ENCODE measurements at regions not wholly inside any gene's neighbourhood (a gene's known extent, or its start where the extent isn't known, plus 50 kb on each side); places are given as distances from the start of the nearest gene placed in this dataset.

- ATAC-seq: no peak
Measured at GRCh38 chr17:79217473-79218135, 143.0 kb downstream of the ENGASE start.

GRCh38 chr17:79216826-79217225 lies 142.2 kb downstream of the ENGASE start:
- DNase-seq: no peak
- no peak for ATAC-seq

More at GRCh38 chr17:79217473-79218135, 143.0 kb downstream of the ENGASE start:
- no peak for DNase-seq

GRCh38 chr17:79216391-79216790 lies 141.8 kb downstream of the ENGASE start:
- ATAC-seq (no peak), DNase-seq (no peak)

DNA sequence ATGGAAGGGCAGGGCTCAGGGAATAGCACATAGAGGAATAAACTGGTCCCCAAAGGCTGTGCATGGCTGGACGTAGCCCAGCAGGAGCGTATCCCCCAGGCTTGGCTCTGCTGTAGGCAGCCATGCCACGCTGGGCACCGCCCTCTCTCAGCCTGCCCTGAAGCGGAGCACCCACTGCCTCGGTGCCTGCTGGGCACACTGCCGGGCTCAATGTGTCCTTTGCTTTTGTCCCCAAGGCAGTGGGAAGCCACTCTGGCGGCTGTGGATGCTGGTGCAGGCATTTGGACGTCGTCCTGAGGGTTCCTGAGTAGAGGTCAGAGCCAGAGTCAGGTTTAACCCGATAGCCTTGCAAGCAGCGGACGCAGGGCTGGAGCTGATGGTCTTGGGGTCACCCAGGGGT lies 141.0 kb downstream of the ENGASE start:
- no peak for DNase-seq
- no peak for ATAC-seq

DNA sequence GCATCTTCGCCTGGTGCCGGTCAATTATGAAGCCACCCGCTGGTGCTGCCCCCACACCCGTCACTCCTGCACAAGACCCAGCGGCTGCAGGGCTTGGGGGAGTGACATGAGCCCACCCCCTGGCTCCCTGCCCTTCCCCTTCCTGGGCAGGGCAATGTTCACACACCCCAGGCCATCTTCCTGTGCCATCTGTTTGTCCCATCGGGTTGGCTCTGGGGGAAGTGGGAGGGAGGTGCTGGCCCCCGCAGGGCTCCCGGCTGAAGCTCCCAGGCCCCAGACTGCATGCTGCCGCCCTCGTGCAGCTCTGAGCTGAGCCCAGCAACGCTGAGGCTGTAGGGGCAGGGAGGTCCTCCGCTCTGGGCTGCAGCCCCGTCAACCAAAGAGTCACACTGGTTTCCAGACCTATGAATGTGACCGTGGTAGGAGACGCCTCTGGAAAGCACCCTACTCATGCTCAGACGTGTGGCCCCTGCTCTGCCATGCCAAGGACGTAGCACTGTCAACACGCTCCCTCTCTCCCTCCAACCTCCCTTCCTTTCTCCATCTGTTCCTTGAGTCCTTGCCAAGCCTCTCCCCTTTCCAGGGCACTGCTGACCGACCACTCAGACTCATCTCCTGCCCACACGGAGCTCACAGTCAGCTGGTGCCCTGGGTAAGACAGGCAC lies 140.4 kb downstream of the ENGASE start:
- ATAC-seq (no peak), DNase-seq (no peak)

GRCh38 chr17:79214459-79214858 lies 139.8 kb downstream of the ENGASE start:
- ATAC-seq: no peak
- no peak for DNase-seq

- DNase-seq (no peak), ATAC-seq (no peak)
Measured at GRCh38 chr17:79213305-79213704, 138.7 kb downstream of the ENGASE start.

DNA sequence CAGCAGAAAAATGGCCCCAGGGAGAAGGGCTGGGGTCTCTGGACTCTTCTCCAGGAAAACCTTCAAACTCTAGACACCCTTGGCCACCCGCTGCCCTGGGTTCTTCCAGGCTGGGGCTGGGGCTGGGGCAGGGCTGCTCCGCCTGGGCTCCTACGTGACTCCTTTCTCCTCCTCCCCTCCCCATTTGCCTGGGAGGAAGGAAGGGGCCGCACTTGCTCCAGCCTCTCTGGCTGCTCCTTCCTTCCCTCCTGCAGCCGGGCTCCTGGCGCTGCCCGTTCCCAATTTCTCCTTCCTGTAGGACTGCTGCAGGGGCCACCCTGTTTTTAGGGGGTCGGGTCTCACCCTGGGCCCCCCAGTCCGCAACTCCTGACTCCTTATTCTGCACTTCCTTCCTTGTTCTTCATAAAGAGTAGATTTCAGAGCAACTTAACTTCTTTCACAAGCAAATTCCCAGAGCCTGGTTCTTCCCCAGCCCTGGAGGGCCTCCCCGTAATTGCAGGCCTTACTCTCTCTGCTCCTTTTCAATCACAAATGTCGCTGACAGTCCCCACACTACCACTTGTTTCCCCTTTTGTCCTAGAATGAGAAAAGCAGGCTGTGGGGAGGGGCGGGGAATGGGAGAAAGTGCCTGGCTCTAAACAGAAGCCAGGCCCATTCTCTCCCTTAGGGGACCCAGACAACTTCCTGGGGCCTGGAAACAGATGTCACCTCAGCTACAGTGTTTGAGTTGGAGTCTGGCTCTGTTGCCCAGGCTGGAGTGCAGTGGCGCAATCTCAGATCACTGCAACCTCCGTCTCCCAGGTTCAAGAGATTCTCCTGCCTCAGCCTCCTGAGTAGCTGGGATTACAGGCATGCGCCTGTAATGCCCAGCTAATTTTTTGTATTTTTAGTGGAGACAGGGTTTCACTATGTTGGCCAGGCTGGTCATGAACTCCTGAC lies 137.8 kb downstream of the ENGASE start:
- DNase-seq: no peak

DNA sequence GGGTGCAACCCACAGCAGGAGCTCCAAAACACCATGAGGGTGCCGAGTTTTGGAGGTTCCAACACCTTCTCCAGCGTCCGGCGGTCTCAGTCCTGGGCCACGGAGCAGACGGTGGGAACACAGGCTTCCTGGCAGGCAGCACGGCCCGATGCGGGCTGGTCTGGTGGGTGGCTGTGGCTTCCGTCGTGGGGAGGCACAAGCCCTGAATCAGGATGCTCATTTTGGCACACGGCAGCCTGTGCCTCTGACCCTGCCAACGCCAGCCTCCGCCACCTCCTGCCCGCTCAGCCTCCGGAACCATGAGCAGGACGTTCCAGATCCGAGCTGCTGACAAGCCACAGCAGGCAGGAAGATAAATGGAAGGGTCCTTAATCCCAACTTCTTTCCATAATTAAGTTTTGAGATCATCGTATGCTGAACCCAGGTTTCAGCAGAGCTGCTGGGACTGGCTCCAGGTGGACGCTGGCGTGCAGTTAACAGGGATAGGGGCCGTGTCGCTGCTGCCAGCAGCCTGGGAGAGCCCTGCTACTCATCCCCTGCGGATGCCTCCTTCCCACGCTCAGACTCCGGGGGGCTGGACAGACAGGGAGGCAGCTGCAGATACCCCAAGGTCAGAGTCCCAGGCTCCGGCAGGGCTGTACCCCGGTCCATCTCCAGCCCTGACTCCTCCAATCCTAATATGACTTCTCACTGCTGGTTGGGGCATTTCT lies 136.6 kb downstream of the ENGASE start:
- DNase-seq: no peak
- no peak for ATAC-seq

More for the DNA sequence above, 137.8 kb downstream of the ENGASE start:
- no peak for ATAC-seq

DNA sequence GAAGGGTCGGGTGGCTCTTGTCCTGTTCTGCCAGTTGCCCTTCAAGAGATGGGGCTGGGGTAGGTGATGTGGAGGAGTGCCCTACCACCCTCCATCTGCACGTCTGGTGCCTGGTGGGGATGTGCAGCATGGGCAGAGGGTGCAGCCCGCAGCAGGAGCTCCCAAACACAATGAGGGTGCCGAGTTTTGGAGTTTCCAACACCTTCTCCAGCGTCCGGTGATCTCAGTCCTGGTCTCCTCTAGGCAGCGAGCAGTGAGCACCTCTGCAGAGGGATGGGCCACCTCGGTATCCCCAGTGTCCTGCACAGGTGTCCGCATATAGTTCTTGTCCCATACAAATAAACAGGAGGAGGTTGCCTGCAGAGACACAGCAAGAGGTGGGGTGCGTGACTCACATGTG lies 136.0 kb downstream of the ENGASE start:
- DNase-seq (no peak), ATAC-seq (no peak)

DNA sequence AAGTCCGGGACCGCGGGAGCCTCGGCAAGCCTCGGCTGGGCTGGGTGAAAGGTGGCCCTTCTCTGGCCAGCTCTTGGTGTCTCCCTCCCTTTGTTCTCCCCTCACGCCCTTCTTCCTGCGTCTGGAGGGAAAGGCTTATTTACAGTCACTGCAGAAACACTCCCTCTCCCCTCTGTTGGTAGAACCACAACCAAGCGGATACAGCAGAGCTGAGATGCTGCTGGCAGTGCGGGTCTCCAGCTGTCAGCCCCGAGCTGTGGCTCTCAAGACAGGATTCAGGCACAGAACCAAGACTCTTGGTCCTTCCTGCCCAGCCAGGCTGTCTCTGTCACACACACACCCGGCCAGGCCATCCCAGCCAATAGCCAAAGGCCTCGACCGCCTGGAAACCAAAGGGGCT lies 133.3 kb downstream of the ENGASE start:
- DNase-seq: no peak
- no peak for ATAC-seq

DNA sequence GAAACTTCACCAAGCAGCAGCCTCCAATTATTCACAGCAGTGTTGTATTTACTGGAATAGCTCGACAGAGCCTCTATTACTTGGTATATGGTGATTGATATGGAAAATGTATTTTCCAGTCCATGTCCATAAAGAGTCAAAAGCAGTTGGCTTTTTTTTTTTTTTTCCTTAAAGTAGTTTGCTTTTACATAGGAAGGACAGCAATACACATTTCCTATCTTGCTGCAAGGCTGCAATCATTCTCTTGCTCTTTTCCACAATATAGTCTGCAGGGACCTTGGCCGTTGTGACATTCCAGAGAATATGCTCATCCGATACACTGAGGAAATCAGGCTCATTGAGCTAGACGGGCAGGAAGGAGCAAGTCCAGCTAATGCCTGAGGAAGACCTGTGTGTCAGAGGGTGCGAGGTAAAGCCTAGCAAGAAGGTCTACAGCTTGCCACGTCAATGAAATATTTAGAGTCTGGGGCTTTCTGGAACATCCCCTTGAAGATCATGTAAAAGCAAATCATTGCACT lies 131.1 kb downstream of the ENGASE start:
- no peak for ATAC-seq

GRCh38 chr17:79204261-79204660 lies 129.6 kb downstream of the ENGASE start:
- DNase-seq (no peak), ATAC-seq (no peak)

More for the DNA sequence above, 131.1 kb downstream of the ENGASE start:
- no peak for DNase-seq

GRCh38 chr17:79203657-79204056 lies 129.0 kb downstream of the ENGASE start:
- no peak for ATAC-seq
- no peak for DNase-seq

DNA sequence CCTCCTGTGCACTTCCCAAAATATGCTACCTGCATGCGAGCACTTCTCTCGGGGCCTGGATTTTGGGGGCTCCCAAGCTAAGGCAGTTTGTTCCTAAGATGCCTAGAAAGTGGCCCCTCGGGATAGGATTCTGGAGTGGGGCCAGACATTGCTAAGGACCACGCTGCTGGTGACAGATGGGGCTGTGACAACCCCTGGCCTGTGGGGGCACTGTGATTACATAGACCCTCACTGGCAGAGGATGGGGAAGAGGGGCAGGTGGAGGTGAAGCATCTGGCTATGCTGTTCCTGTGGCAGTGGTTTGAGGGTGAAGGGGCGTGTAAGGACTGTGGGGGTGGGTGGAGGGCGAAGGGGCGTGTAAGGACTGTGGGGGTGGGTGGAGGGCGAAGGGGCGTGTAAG lies 128.4 kb downstream of the ENGASE start:
- no peak for ATAC-seq
- no peak for DNase-seq

GRCh38 chr17:79202480-79202879 lies 127.9 kb downstream of the ENGASE start:
- ATAC-seq (no peak), DNase-seq (no peak)

GRCh38 chr17:79201536-79202227 lies 127.1 kb downstream of the ENGASE start:
- no peak for DNase-seq
- ATAC-seq: no peak

DNA sequence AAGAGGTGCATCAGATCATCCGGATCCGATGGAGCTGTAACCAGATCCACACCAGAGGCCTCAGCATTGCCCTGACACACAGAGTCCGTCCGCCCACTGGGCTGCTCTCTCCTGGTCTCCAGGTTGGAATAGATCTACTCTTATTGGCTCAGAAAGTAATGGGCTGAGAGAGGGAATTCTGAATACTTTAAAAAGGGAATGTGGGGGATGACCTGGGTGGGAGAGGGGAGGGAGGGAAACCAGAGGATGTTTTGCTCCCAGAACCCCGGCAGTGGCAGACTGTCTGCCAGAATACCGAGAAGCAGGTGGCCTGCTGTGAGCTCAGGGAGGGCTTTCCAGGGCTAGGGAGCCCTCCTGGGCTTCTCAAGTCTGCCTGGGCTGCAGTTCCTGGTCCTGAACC lies 126.5 kb downstream of the ENGASE start:
- ATAC-seq: no peak

GRCh38 chr17:79196913-79197312 lies 122.3 kb downstream of the ENGASE start:
- no peak for ATAC-seq
- DNase-seq: no peak

More for the DNA sequence above, 126.5 kb downstream of the ENGASE start:
- no peak for DNase-seq

GRCh38 chr17:79192503-79193351 lies 118.1 kb downstream of the ENGASE start:
- DNase-seq (peak; percentile 43), ATAC-seq (no peak)
